Activated naive CD8-positive, alpha-beta T cell (primary cell): ENCODE measurements at regions not wholly inside any gene's neighbourhood (a gene's known extent, or its start where the extent isn't known, plus 50 kb on each side); places are given as distances from the start of the nearest gene placed in this dataset.

Experiments used
- H3K27ac Mint-ChIP-seq: one replicate; pipeline ENCODE4 v1.8.0; 2021; ENCODE audit warnings: mixed read lengths
- H3K27me3 Mint-ChIP-seq: one replicate; pipeline ENCODE4 v1.8.0; 2021; ENCODE audit warnings: mixed read lengths
- H3K36me3 Mint-ChIP-seq: one replicate; pipeline ENCODE4 v1.8.0; 2021; ENCODE audit warnings: mixed read lengths
- H3K4me1 Mint-ChIP-seq: one replicate; pipeline ENCODE4 v1.8.0; 2021; ENCODE audit warnings: low read depth, mixed read lengths
- H3K4me3 Mint-ChIP-seq: one replicate; pipeline ENCODE4 v1.8.0; 2021; ENCODE audit warnings: mild to moderate bottlenecking, mixed read lengths
- H3K9me3 Mint-ChIP-seq: one replicate; pipeline ENCODE4 v1.8.0; 2021; ENCODE audit warnings: low read depth, mixed read lengths

DNA sequence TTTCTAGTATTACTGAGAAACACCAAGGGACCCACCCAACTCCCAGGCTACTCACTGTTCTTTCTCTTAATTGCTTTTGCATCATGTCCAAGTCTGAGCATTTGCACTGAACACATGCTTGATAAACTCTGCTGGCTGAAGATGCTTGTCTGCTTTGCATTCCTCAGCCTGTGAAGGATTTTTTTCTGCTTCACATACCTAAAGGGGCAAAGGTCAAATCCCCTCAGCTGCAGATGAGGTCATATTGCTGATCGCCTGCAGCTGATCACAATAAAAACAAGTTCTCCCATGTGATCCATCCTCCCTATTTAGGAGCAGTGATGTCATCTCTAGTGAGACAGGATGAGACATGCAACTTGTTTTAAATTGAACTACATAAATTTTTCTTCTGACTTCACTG is 84.6 kb upstream of the DCBLD2 start:
- Mint-ChIP-seq H3K4me1 (no peaks in the 10 kb centered on the region), H3K27me3 (peaks cover 6% of the 10 kb centered on the region), H3K36me3 (no peaks in the 10 kb centered on the region), H3K9me3 (no peaks in the 10 kb centered on the region), H3K4me3 (no peak overlapping the region), H3K27ac (no peak overlapping the region)

- Mint-ChIP-seq H3K27ac (no peak overlapping the region), H3K27me3 (peaks cover 6% of the 10 kb centered on the region), H3K36me3 (no peaks in the 10 kb centered on the region), H3K9me3 (no peaks in the 10 kb centered on the region), H3K4me3 (no peak overlapping the region), H3K4me1 (no peaks in the 10 kb centered on the region)
These were observed 83.9 kb upstream of the DCBLD2 start for GRCh38 chr3:98985431-98985830.

DNA sequence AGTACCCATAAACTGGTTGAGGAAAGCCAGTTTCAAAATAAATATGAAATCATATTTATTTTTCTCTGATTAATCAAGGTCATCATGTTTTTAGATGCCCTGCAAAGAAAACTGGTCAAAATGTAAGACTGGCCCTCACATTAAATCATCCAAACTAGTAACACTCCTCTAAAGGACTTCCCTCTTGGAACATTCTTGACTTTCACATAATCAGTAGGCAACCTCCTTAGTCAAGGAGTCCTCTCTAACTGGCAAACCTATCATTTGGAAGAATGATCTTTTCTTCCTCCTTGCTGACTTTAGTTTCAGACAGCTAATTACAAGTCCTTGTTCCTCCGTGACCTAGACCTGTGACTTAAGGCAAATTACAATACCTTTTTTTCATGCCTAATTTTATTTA is 82.5 kb upstream of the DCBLD2 start:
- no peaks in the 10 kb centered on the region for H3K4me1 Mint-ChIP-seq
- H3K27me3 Mint-ChIP-seq: peaks cover 6% of the 10 kb centered on the region
- H3K9me3 Mint-ChIP-seq: no peaks in the 10 kb centered on the region
- no peak overlapping the region for H3K4me3 Mint-ChIP-seq
- no peak overlapping the region for H3K27ac Mint-ChIP-seq
- no peaks in the 10 kb centered on the region for H3K36me3 Mint-ChIP-seq

DNA sequence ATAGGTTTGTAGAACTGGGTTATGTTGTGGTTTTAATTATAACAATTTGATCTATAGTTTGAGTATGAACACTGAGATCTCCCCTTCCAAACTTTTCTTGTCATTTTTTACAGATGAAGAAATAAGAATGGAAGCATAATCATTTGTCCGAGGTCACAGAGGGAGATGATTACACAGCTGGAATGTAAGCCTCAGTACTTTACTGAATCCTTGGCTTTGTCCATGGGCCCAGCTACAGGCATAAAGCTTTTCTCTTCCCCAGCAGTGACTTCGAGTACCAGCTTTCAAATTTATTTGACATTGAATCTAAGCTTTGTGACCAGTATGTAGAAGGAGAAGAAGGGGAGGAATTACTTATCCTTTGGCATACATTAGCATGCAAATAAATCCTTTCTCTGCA is 80.9 kb upstream of the DCBLD2 start:
- Mint-ChIP-seq H3K27ac (no peak overlapping the region), H3K4me3 (no peak overlapping the region), H3K36me3 (no peaks in the 10 kb centered on the region), H3K9me3 (no peaks in the 10 kb centered on the region), H3K27me3 (peaks cover 4% of the 10 kb centered on the region), H3K4me1 (no peaks in the 10 kb centered on the region)

- Mint-ChIP-seq H3K36me3 (no peaks in the 10 kb centered on the region), H3K4me1 (no peaks in the 10 kb centered on the region), H3K27me3 (peaks cover 4% of the 10 kb centered on the region), H3K9me3 (no peaks in the 10 kb centered on the region), H3K27ac (no peak overlapping the region), H3K4me3 (no peak overlapping the region)
These were observed 79.6 kb upstream of the DCBLD2 start for GRCh38 chr3:98980915-98981596.

DNA sequence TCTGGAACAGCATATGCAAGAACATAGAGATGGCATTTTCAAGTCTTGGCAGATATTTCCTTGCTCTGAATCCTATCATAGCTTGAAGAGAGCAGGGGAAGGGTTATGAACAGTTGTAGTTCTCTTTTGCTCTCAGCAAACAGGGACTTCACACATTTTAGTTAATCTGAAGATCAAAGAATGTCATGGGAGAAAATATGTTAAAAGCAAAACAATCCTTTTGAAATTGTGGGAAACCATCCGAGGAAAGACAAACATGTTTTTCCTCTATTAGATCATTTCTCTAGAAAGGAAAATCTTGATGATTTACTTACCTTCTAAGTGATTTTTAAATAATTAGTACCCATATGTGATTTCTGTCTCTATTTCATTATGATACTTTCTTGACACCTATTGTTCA is 77.8 kb upstream of the DCBLD2 start:
- Mint-ChIP-seq H3K4me1 (no peaks in the 10 kb centered on the region), H3K9me3 (peaks cover 3% of the 10 kb centered on the region), H3K27ac (no peak overlapping the region), H3K4me3 (no peak overlapping the region), H3K36me3 (no peaks in the 10 kb centered on the region), H3K27me3 (peaks cover 3% of the 10 kb centered on the region)

DNA sequence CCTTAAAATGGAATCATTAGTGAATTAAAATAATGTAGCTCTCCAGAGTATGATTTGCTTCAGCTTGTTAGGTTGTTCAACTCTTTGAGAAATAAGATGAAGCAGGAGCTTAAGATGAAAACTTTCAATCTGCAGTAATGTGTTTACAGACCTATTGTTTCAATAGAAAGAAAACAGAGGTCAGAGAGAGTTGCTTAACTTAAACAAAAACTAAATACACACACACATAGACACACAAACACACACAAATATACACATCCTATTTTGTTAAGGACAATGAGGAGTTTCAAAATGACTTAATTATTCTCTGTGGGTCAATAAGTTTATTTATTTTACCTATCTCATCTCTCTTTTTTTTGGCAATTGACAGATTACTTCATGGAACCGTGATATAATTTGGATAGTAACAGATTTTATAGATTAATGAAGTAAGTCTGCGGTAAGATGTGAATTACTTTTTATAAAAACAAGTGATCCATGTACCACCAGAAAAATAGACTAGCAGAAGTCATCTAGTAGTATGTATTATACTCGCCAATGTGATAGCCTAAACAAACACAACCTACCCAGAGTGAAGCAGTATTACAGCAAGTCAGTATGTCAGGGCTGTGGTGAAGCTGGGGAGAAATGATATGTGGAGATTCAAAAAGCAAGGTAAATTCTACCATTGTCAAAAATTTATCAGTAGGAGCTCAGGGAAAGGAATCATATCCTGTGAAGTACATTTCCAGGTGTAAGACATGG is 76.7 kb upstream of the DCBLD2 start:
- Mint-ChIP-seq H3K36me3 (no peaks in the 10 kb centered on the region), H3K27me3 (peaks cover 3% of the 10 kb centered on the region), H3K9me3 (peaks cover 3% of the 10 kb centered on the region), H3K4me1 (no peaks in the 10 kb centered on the region), H3K4me3 (no peak overlapping the region), H3K27ac (no peak overlapping the region)

DNA sequence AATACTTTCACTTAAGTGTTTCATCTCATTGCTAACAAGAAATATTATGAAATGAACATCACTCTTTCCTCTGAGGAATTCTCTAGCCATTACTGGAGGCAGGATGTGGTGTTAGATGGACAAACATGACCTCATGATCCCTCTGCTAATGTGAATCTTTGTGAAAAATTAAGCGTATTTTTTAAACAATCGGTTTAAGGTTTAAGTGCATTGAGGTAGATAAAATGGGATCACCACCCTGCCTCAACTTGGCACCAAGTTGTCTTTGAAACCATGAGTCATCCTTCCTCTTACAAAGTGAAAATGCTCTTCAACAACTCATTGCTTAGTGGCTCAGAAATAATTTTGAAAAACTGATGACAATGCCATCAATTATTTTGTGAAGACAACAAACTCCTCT is 76.0 kb upstream of the DCBLD2 start:
- Mint-ChIP-seq H3K9me3 (peaks cover 3% of the 10 kb centered on the region), H3K4me3 (no peak overlapping the region), H3K27me3 (peaks cover 6% of the 10 kb centered on the region), H3K36me3 (no peaks in the 10 kb centered on the region), H3K27ac (no peak overlapping the region), H3K4me1 (no peaks in the 10 kb centered on the region)

- Mint-ChIP-seq H3K4me1 (no peaks in the 10 kb centered on the region), H3K9me3 (peaks cover 3% of the 10 kb centered on the region), H3K27me3 (peaks cover 3% of the 10 kb centered on the region)
These were observed 72.9 kb upstream of the DCBLD2 start for GRCh38 chr3:98974442-98974841.

DNA sequence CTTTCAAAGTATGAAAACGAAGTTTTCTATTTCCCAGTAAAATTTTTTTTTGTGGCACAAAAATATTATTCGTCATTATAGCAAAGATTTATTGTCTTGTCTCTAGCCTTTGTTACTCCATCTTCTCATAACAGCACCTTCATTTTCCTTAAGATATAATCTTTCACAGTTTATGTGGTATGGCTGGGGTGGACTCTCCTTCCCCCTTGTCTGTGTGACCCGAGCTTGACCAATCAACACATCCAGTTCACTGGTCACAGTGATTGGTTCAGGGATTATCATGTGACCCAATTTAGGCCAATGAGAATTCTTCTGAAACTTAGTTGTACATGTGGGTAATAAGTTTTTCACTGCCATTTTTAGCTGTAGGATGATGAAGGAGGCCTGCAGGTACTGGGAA is 71.2 kb upstream of the DCBLD2 start:
- no peaks in the 10 kb centered on the region for H3K36me3 Mint-ChIP-seq
- H3K27me3 Mint-ChIP-seq: peaks cover 3% of the 10 kb centered on the region
- no peak overlapping the region for H3K4me3 Mint-ChIP-seq
- H3K27ac Mint-ChIP-seq: no peak overlapping the region
- no peaks in the 10 kb centered on the region for H3K4me1 Mint-ChIP-seq
- H3K9me3 Mint-ChIP-seq: peaks cover 3% of the 10 kb centered on the region

More at GRCh38 chr3:98974442-98974841, 72.9 kb upstream of the DCBLD2 start:
- Mint-ChIP-seq H3K4me3 (no peak overlapping the region), H3K36me3 (no peaks in the 10 kb centered on the region), H3K27ac (no peak overlapping the region)

- H3K4me3 Mint-ChIP-seq: no peak overlapping the region
- H3K36me3 Mint-ChIP-seq: no peaks in the 10 kb centered on the region
- H3K9me3 Mint-ChIP-seq: peaks cover 3% of the 10 kb centered on the region
- peaks cover 3% of the 10 kb centered on the region for H3K27me3 Mint-ChIP-seq
- H3K4me1 Mint-ChIP-seq: no peaks in the 10 kb centered on the region
- no peak overlapping the region for H3K27ac Mint-ChIP-seq
These were observed 70.7 kb upstream of the DCBLD2 start for GRCh38 chr3:98972155-98972554.

DNA sequence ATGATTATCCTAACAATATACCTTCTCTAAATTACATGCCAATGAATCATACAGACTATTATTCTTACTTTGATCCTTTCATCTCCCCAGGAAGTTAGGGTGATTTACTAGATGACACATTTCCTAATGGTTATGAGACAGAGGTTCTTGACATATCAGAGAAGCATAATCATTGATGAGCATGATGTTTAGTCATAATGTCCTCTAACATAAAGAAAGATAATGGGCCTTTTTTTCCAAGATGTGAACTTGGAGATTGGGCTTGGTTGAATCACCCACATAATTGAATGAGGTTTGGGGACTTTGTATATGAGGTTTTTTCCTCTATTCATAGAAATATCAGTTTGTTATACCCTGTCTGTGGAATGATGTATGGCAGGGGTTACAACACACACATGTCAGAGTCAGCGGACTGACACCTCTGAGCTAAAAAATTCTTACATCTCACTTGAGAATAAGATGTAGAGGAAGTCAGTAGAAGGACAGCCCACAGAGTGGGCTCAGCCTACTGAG is 69.7 kb upstream of the DCBLD2 start:
- H3K4me3 Mint-ChIP-seq: no peak overlapping the region
- peak overlapping the region; percentile 7 for H3K27ac Mint-ChIP-seq
- peaks cover 3% of the 10 kb centered on the region for H3K27me3 Mint-ChIP-seq
- no peaks in the 10 kb centered on the region for H3K36me3 Mint-ChIP-seq
- no peaks in the 10 kb centered on the region for H3K4me1 Mint-ChIP-seq
- H3K9me3 Mint-ChIP-seq: peaks cover 3% of the 10 kb centered on the region

GRCh38 chr3:98969295-98969694 is 67.8 kb upstream of the DCBLD2 start:
- Mint-ChIP-seq H3K36me3 (no peaks in the 10 kb centered on the region), H3K4me1 (no peaks in the 10 kb centered on the region), H3K4me3 (no peak overlapping the region), H3K9me3 (no peaks in the 10 kb centered on the region), H3K27me3 (peaks cover 5% of the 10 kb centered on the region), H3K27ac (no peak overlapping the region)

- Mint-ChIP-seq H3K27ac (no peak overlapping the region), H3K9me3 (no peaks in the 10 kb centered on the region), H3K4me1 (no peaks in the 10 kb centered on the region), H3K36me3 (no peaks in the 10 kb centered on the region), H3K4me3 (no peak overlapping the region), H3K27me3 (peaks cover 5% of the 10 kb centered on the region)
These were observed 67.3 kb upstream of the DCBLD2 start for GRCh38 chr3:98968824-98969223.

DNA sequence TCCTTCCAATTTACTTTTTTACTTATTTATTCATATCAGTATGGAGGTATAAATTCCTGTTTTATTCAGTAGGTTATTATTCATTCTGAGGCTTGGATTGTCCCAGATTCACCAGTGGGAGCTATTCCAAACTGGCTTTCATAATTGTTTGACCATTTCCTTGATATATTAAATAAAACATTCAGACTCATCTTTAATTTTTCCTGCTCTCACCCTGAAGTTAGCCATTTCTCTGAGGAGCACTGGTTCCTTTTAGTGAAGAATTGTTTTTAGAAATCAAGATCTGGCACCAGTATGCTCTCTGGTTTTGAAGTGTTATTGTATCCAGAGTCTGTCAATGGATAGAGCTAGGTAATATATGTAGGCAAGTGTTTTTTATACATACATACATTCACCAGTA is 66.9 kb upstream of the DCBLD2 start:
- no peak overlapping the region for H3K27ac Mint-ChIP-seq
- peaks cover 5% of the 10 kb centered on the region for H3K27me3 Mint-ChIP-seq
- H3K9me3 Mint-ChIP-seq: no peaks in the 10 kb centered on the region
- no peaks in the 10 kb centered on the region for H3K36me3 Mint-ChIP-seq
- no peak overlapping the region for H3K4me3 Mint-ChIP-seq
- H3K4me1 Mint-ChIP-seq: no peaks in the 10 kb centered on the region

- Mint-ChIP-seq H3K27ac (no peak overlapping the region), H3K4me3 (no peak overlapping the region)
These were observed 66.3 kb upstream of the DCBLD2 start for GRCh38 chr3:98967758-98968157.

More at GRCh38 chr3:98967758-98968157, 66.3 kb upstream of the DCBLD2 start:
- H3K4me1 Mint-ChIP-seq: no peaks in the 10 kb centered on the region
- no peaks in the 10 kb centered on the region for H3K9me3 Mint-ChIP-seq
- no peaks in the 10 kb centered on the region for H3K36me3 Mint-ChIP-seq
- peaks cover 3% of the 10 kb centered on the region for H3K27me3 Mint-ChIP-seq
